GM19099 (cell line): ENCODE measurements at regions not wholly inside any gene's neighbourhood (a gene's known extent, or its start where the extent isn't known, plus 50 kb on each side); places are given as distances from the start of the nearest gene placed in this dataset.

Source experiments
- POLR2A ChIP-seq: IDR thresholded peaks from 3 replicates; pipeline ENCODE4 v1.6.1; 2011; ENCODE audit warnings: low read depth; ENCODE audit not compliant: insufficient read length; ENCODE audit errors: extremely low read depth

- TF ChIP-seq POLR2A, result no peak
Observed at GRCh38 chr22:22046370-22046769, 63.8 kb upstream of the TOP3B start.

GRCh38 chr22:22045571-22046335 lies 63.2 kb upstream of the TOP3B start:
- TF ChIP-seq POLR2A, result no peak

- no peak for TF ChIP-seq POLR2A
Observed at GRCh38 chr22:22044153-22044552, 61.6 kb upstream of the TOP3B start.

- peak; percentile 34 for TF ChIP-seq POLR2A
Observed at GRCh38 chr22:22043296-22044078, 60.9 kb upstream of the TOP3B start.

- no peak for TF ChIP-seq POLR2A
Observed at GRCh38 chr22:22042599-22043295, 60.2 kb upstream of the TOP3B start.

- no peak for TF ChIP-seq POLR2A
Observed at GRCh38 chr22:22042009-22042408, 59.4 kb upstream of the TOP3B start.

- TF ChIP-seq POLR2A, result no peak
Observed at GRCh38 chr22:22040908-22041307, 58.3 kb upstream of the TOP3B start.

- TF ChIP-seq POLR2A, result no peak
Observed at GRCh38 chr22:22040472-22040871, 57.9 kb upstream of the TOP3B start.

- TF ChIP-seq POLR2A, result no peak
Observed at GRCh38 chr22:22039286-22040074, 56.9 kb upstream of the TOP3B start.

GRCh38 chr22:22038178-22038880 lies 55.7 kb upstream of the TOP3B start:
- TF ChIP-seq POLR2A, result no peak

GRCh38 chr22:22037740-22038139 lies 55.2 kb upstream of the TOP3B start:
- TF ChIP-seq POLR2A, result no peak

- no peak for TF ChIP-seq POLR2A
Observed at GRCh38 chr22:22037229-22037628, 54.6 kb upstream of the TOP3B start.

- no peak for TF ChIP-seq POLR2A
Observed at GRCh38 chr22:22036588-22036987, 54.0 kb upstream of the TOP3B start.

- no peak for TF ChIP-seq POLR2A
Observed at GRCh38 chr22:22035771-22036314, 53.3 kb upstream of the TOP3B start.
